ENCODE measurements at regions not wholly inside any gene's neighbourhood (a gene's known extent, or its start where the extent isn't known, plus 50 kb on each side); places are given as distances from the start of the nearest gene placed in this dataset.

DNA sequence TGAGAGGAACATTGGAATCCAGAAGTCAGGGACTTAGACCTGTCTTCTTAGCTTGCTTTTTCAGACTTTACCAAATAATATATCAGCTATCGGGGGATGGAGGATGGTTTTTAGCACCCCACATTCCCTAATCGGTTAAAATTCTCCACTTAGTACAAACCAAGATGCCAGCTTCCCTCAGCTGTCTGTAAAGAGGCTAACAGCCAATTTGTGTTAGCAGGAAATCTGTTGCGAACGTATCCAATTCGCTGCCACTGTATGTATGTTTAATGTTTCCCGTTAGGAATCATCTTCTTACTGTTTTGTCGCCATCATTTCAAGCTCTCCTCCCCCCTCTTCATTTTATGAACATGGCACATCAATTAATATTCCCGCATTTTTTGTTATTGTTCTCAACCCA is 289.0 kb downstream of the BCL11B start:
- H3K9me3 Mint-ChIP-seq, result peaks cover 6% of the 10 kb centered on the region
- ATAC-seq (no peak), DNase-seq (no peak)
- peaks cover 41% of the 10 kb centered on the region for H3K4me1 Mint-ChIP-seq (ENCODE audit: low read depth)
- no peaks in the 10 kb centered on the region for H3K27me3 Mint-ChIP-seq (ENCODE audit: low read depth)
- H3K4me3 Mint-ChIP-seq, result no peak overlapping the region
- no peaks in the 10 kb centered on the region for H3K36me3 Mint-ChIP-seq (ENCODE audit: insufficient read depth)

DNA sequence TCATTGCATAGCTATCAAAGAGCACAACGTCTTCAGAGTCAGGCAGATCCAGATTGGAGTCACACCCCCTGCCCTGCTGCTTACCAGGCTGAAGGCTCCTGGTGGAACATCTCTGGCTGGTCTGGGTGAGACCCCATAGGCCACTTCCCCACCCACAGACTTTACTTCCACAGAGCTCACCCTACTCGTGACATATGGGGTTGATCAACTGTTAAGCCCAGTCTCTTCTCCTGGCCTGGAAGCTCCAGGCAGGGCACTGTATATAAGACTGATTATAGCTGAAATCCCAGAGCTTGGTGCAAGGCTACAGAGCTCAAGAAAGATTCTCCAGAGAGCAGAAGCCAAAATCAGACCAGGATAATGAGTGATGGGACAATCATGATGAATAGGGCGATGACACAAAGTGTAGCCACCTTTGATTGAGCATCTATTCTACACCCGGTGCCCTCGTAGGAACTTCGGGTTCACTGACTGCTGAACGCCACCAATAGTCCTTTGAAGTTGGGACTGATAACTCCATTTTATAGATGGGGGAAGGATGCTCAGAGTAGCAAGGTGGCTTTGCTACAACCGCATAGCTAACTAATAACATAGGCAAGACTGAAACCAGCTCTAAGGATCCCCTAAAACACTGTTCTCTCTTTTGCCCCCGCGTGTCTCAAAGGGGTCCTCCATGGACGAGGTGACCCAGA is 287.8 kb downstream of the BCL11B start:
- no peaks in the 10 kb centered on the region for H3K27me3 Mint-ChIP-seq (ENCODE audit: low read depth)
- no peaks in the 10 kb centered on the region for H3K9me3 Mint-ChIP-seq
- ATAC-seq, result no peak
- no peaks in the 10 kb centered on the region for H3K36me3 Mint-ChIP-seq (ENCODE audit: insufficient read depth)
- peaks cover 41% of the 10 kb centered on the region for H3K4me1 Mint-ChIP-seq (ENCODE audit: low read depth)
- peak overlapping the region; percentile 61 for H3K4me3 Mint-ChIP-seq
- no peak for DNase-seq

DNA sequence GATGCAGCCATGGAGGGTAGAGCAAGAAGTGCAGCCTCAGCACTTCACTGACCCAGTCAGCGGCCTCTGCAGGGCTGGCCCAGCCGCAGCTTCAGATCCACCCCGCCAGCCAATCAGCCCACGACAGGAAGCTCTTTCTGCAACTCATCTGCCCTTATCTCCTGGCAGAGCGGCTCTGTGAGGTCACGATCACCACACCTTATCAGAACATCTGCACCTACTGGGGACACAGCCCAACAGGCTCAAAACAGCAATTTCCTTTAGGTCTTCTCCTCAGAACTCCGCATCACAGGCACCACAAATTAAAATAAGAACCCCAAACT is 287.3 kb downstream of the BCL11B start:
- no peaks in the 10 kb centered on the region for H3K9me3 Mint-ChIP-seq
- peak overlapping the region; percentile 61 for H3K4me3 Mint-ChIP-seq
- H3K36me3 Mint-ChIP-seq (ENCODE audit: insufficient read depth), result no peaks in the 10 kb centered on the region
- peaks cover 41% of the 10 kb centered on the region for H3K4me1 Mint-ChIP-seq (ENCODE audit: low read depth)
- DNase-seq, result peak; percentile 54
- no peaks in the 10 kb centered on the region for H3K27me3 Mint-ChIP-seq (ENCODE audit: low read depth)
- ATAC-seq, result peak; percentile 95 to 96

DNA sequence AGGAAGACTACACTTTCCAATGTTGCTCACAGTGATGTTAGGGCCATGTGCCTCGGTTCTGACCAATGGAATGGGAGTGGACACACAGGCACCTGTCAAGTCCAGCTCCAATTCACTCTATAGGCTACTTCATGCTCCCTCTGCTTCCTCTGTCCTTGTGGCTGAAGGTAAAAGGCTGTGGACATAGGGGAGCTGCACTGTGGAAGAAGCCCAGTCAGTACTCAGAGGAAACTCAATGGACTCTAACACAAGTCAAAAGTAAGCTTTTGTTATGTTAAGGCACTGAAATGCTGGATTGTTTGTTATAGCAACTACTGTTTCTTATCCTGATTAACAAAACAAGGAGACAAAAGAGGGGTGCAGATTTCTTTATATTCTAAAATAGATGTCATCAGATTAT is 278.2 kb downstream of the BCL11B start:
- ATAC-seq (no peak), DNase-seq (no peak)
- peaks cover 22% of the 10 kb centered on the region for H3K4me1 Mint-ChIP-seq (ENCODE audit: low read depth)
- H3K27me3 Mint-ChIP-seq (ENCODE audit: low read depth), result no peaks in the 10 kb centered on the region
- no peak overlapping the region for H3K4me3 Mint-ChIP-seq
- no peaks in the 10 kb centered on the region for H3K9me3 Mint-ChIP-seq
- H3K36me3 Mint-ChIP-seq (ENCODE audit: insufficient read depth), result no peaks in the 10 kb centered on the region

DNA sequence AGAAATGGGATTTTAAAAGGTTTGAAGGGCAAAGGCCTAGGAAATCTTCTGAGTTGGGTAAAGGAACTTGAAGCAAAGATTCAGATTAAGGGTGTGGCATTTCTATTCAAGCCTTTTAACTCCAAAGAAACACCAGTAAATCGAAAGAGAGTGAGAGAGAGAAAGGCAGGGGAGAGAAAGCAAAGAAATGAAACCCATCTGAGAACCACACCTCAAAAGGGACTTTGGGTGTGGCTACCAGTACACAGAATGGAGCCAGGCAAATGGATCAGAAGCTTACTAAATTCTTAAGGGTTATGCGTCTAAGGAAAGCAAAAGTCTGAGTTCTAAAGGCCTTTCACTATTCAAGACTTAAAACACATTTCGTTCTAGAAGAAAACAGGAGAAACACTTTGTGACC is 277.4 kb downstream of the BCL11B start:
- no peaks in the 10 kb centered on the region for H3K36me3 Mint-ChIP-seq (ENCODE audit: insufficient read depth)
- H3K4me1 Mint-ChIP-seq (ENCODE audit: low read depth), result peaks cover 22% of the 10 kb centered on the region
- DNase-seq, result no peak
- ATAC-seq, result peak; percentile 46 to 55
- no peaks in the 10 kb centered on the region for H3K27me3 Mint-ChIP-seq (ENCODE audit: low read depth)
- H3K9me3 Mint-ChIP-seq, result no peaks in the 10 kb centered on the region
- H3K4me3 Mint-ChIP-seq, result peak overlapping the region; percentile 12

DNA sequence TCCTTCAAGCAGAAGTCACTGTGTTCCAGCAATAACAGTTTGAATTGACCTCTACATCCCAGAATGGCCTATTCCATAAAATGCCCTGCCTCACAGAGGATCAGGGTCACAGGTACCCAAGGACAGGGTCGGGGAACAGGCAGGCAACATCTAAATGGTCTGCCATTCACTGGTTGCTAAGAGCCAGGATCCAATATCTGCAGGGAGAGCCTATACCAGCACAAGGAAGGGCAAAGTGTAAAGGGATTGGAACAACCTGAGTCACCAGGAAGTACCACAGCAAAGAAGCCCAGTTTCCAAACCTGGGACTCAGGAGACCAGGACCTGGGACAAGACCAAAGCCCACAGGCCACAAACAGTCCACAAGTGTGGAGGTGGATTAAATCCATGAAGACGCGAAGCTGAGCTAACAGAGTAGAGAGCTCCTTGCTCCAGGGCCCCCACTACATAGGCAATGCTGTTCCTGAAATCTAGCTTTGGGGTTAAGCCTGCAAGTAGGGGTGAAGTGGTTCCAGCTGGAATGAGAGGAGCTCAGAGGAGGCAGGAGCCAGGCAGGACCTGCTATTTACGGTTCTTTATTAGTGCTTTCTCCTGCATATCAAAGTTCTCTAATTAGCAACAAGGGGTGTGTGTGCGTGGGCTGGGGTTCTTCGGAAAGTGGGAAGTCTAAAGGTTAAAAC is 274.3 kb downstream of the BCL11B start:
- DNase-seq (no peak), ATAC-seq (no peak)
- H3K27me3 Mint-ChIP-seq (ENCODE audit: low read depth), result no peaks in the 10 kb centered on the region
- no peaks in the 10 kb centered on the region for H3K36me3 Mint-ChIP-seq (ENCODE audit: insufficient read depth)
- no peak overlapping the region for H3K4me3 Mint-ChIP-seq
- H3K9me3 Mint-ChIP-seq, result no peaks in the 10 kb centered on the region
- H3K4me1 Mint-ChIP-seq (ENCODE audit: low read depth), result peaks cover 22% of the 10 kb centered on the region

DNA sequence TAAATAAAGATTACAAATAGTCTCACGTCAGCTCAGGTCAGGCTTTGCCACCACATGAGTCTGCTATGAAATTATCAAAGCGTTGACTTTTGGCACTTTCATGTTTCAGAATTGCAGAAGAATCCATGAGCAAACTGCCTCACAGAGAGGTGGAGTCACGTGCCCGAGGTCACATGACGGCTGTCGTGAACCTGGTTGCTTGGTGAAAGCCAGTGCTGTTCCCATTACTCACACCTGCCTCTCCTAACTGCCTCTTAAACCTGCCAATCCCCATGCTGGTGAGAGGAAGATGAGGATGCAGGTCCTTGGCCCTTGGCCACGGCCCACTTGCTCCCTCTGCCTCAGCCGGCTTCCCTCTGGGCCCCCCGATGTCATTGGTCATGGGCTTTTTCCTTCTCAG is 272.7 kb downstream of the BCL11B start:
- H3K9me3 Mint-ChIP-seq, result no peaks in the 10 kb centered on the region
- peaks cover 14% of the 10 kb centered on the region for H3K4me1 Mint-ChIP-seq (ENCODE audit: low read depth)
- no peaks in the 10 kb centered on the region for H3K36me3 Mint-ChIP-seq (ENCODE audit: insufficient read depth)
- H3K4me3 Mint-ChIP-seq, result no peak overlapping the region
- H3K27me3 Mint-ChIP-seq (ENCODE audit: low read depth), result no peaks in the 10 kb centered on the region
- no peak for ATAC-seq
- DNase-seq, result no peak

DNA sequence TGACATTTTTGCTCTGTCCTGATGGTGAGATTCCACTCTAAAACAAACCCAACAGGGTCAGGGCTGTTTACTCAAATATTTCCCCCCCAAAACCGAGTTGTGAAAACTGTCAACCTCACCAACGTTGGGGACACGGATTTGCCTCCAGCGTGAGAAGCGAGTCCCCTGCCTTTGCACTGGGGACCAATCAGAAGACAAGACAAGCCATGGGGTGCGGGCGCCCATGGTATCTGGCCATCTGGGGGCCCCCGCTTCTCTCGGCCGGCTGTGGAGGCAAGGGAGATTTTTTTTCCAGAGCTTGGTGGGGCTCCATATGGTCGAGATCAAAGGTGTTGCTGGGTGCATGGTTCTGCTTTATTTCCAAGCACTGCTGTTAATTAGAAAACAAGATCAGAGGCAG is 272.1 kb downstream of the BCL11B start:
- no peaks in the 10 kb centered on the region for H3K27me3 Mint-ChIP-seq (ENCODE audit: low read depth)
- H3K4me3 Mint-ChIP-seq, result no peak overlapping the region
- ATAC-seq (no peak), DNase-seq (no peak)
- peaks cover 8% of the 10 kb centered on the region for H3K4me1 Mint-ChIP-seq (ENCODE audit: low read depth)
- no peaks in the 10 kb centered on the region for H3K9me3 Mint-ChIP-seq
- H3K36me3 Mint-ChIP-seq (ENCODE audit: insufficient read depth), result no peaks in the 10 kb centered on the region

DNA sequence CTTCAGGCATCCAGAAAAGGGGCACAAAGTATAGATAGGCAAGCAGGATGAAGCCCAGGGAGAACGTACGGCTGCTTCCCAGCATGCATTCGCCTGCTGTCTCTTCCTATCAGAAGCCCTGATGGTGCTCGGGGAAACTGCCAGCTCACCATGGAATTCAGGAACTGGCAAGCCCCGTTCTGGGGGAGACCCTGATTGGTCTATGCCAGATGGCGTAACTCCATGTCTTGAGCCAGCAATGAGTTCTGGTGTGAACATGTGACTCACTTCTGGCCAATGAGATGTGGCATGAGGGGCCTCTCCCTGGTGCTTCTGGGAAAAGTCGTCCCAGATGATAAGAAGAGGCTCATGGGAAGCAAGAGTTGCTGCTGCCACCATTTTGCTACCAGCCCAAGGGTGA is 270.8 kb downstream of the BCL11B start:
- Mint-ChIP-seq H3K4me1 (ENCODE audit: low read depth) (no peaks in the 10 kb centered on the region), H3K36me3 (ENCODE audit: insufficient read depth) (no peaks in the 10 kb centered on the region), H3K27me3 (ENCODE audit: low read depth) (no peaks in the 10 kb centered on the region), H3K4me3 (no peak overlapping the region), H3K9me3 (no peaks in the 10 kb centered on the region)
- DNase-seq (no peak), ATAC-seq (no peak)

DNA sequence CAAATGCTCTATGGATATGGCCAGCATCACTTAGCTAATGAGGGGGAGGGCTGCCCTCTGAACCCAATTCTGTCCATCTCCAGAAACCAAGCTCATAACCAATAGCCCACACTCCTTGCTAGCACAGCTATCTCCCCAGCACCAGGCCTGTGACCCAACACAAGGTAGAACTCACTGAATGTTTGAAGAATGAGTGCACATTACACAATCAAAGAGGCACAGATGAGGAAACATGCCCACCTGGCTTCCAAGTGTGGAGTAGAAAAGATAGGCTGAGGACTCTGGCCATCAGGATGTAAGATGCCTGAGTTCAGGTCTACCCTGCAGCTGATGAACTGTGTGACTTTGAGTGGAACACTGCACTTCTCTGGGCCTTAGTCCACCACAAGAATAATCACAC is 268.4 kb downstream of the BCL11B start:
- no peaks in the 10 kb centered on the region for H3K27me3 Mint-ChIP-seq (ENCODE audit: low read depth)
- H3K4me3 Mint-ChIP-seq, result no peak overlapping the region
- H3K36me3 Mint-ChIP-seq (ENCODE audit: insufficient read depth), result no peaks in the 10 kb centered on the region
- H3K9me3 Mint-ChIP-seq, result no peaks in the 10 kb centered on the region
- ATAC-seq (no peak), DNase-seq (no peak)
- no peaks in the 10 kb centered on the region for H3K4me1 Mint-ChIP-seq (ENCODE audit: low read depth)

DNA sequence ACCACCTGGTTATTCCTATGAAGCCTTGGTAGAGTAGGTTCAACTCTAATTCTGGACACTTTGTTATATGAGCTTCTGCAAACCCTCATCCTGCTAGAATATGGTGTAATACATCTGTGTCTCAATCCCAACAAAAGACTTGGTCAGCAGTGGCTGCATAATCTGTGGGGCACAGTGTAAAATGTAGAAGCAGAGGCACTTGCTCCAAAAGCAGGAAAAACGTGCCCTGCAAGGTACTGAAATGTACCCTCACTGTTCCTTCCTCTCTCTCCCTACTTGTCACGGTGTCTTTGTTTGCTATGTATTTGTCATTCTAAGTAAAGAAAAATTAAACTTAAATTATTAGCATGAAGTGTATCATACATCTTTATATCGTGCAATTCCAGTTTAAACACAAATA is 267.9 kb downstream of the BCL11B start:
- H3K4me1 Mint-ChIP-seq (ENCODE audit: low read depth), result peaks cover under 1% of the 10 kb centered on the region
- H3K4me3 Mint-ChIP-seq, result no peak overlapping the region
- DNase-seq, result no peak
- H3K36me3 Mint-ChIP-seq (ENCODE audit: insufficient read depth), result no peaks in the 10 kb centered on the region
- no peaks in the 10 kb centered on the region for H3K27me3 Mint-ChIP-seq (ENCODE audit: low read depth)
- ATAC-seq, result no peak
- no peaks in the 10 kb centered on the region for H3K9me3 Mint-ChIP-seq

DNA sequence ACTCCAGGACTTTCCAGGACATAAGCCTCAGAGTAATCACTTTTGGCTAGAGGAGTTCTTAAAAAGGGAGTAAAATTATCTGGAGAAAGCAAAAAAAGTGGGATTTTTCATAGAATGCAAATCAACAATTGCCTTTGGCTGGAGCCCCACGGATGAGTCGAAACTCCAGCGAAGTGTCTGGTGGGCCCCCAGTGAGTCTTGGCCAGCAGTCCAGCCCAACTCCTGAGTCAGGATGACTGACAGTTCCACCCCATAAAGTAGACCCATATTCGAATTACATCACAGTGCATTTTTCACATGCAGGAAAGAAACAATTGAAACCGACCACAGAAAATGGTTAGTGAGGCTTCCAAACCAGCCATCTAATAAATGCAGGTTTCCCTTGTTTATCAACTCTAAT is 265.7 kb downstream of the BCL11B start:
- ATAC-seq (no peak), DNase-seq (no peak)
- Mint-ChIP-seq H3K27me3 (ENCODE audit: low read depth) (no peaks in the 10 kb centered on the region), H3K4me3 (no peak overlapping the region), H3K36me3 (ENCODE audit: insufficient read depth) (no peaks in the 10 kb centered on the region), H3K9me3 (no peaks in the 10 kb centered on the region), H3K4me1 (ENCODE audit: low read depth) (peaks cover 14% of the 10 kb centered on the region)

DNA sequence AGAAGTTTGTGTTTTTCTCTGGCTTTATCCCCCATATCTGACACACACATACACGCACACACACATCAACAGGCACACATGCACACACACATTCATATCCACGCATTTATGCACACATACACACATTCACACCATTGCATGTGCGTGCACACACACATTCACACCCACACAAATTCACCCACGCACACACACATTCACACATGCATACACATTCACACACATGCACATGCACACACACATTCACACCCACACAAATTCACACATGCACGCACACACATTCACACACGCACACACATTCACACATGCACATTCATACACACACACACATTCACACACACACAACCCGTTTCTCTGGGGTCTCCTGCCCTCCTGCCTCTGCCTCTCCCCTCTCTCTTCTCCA is 264.2 kb downstream of the BCL11B start:
- H3K9me3 Mint-ChIP-seq, result no peaks in the 10 kb centered on the region
- H3K36me3 Mint-ChIP-seq (ENCODE audit: insufficient read depth), result no peaks in the 10 kb centered on the region
- no peak for DNase-seq
- H3K4me1 Mint-ChIP-seq (ENCODE audit: low read depth), result peaks cover 14% of the 10 kb centered on the region
- H3K4me3 Mint-ChIP-seq, result no peak overlapping the region
- no peaks in the 10 kb centered on the region for H3K27me3 Mint-ChIP-seq (ENCODE audit: low read depth)
- no peak for ATAC-seq

DNA sequence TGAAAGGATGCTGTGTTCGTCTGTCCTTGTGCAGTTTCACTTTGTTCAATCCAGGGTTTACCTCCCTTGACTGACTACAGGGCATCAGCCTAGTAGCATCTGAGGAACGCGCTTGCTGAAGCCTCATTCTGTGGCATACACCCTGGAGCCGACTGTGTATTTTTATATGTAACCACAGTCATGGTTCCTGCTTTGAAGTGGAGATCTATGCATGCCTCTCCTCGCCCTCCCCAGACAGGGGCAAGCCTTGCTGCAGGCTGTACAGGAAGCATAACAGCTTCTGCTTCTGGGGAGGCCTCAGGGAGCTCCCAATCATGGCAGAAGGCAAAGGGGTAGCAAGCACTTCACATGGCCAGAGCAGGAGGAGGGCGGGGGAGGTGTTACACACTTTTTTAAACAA is 262.1 kb downstream of the BCL11B start:
- peaks cover 14% of the 10 kb centered on the region for H3K4me1 Mint-ChIP-seq (ENCODE audit: low read depth)
- H3K36me3 Mint-ChIP-seq (ENCODE audit: insufficient read depth), result no peaks in the 10 kb centered on the region
- ATAC-seq (no peak), DNase-seq (no peak)
- no peak overlapping the region for H3K4me3 Mint-ChIP-seq
- H3K27me3 Mint-ChIP-seq (ENCODE audit: low read depth), result no peaks in the 10 kb centered on the region
- H3K9me3 Mint-ChIP-seq, result no peaks in the 10 kb centered on the region

DNA sequence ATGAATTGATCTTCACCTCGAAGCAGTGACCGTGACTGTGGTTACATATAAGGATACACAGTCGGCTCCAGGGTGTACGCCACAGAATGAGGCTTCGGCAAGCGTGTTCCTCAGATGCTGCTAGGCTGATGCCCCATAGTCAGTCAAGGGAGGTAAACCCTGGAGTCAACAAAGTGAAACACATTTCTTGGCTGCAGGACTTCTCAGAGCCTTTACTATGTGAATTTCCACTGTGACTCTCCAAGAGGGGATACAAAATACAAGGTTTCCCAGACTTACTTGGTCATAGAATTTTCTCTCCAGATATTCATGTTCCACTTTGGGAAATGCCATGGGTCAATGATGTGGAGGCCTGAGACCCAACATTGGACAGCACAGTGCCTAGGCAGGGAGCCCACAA is 260.6 kb downstream of the BCL11B start:
- Mint-ChIP-seq H3K9me3 (no peaks in the 10 kb centered on the region), H3K4me3 (no peak overlapping the region), H3K27me3 (ENCODE audit: low read depth) (no peaks in the 10 kb centered on the region), H3K4me1 (ENCODE audit: low read depth) (peaks cover 14% of the 10 kb centered on the region), H3K36me3 (ENCODE audit: insufficient read depth) (no peaks in the 10 kb centered on the region)
- DNase-seq (no peak), ATAC-seq (no peak)
